HL-60 (cell line): ENCODE measurements at regions not wholly inside any gene's neighbourhood (a gene's known extent, or its start where the extent isn't known, plus 50 kb on each side); places are given as distances from the start of the nearest gene placed in this dataset.

Experiments used
- DNase-seq, 2 experiments: peaks; one replicate each; pipeline ENCODE4 v3.0.0-alpha.2; 2010 to 2020; ENCODE audit warnings: low read depth in 1 of 2, low spot score in 1 of 2
- H3K27ac ChIP-seq: fragments of 250-450 bp; sonication (Bioruptor Pico); replicated peaks from 2 replicates; pipeline ENCODE4 v1.5.1; 2020; ENCODE audit warnings: mild to moderate bottlenecking, moderate library complexity
- H3K27me3 ChIP-seq: fragments of 250-450 bp; sonication (Bioruptor Pico); 2 replicates; pipeline ENCODE4 v1.5.1; 2021; ENCODE audit warnings: mild to moderate bottlenecking, moderate library complexity; ENCODE audit not compliant: insufficient read depth, poor library complexity, severe bottlenecking
- H3K4me3 ChIP-seq: replicated peaks from 2 replicates; pipeline ENCODE4 v1.5.1; 2011; ENCODE audit warnings: mild to moderate bottlenecking, control low read depth, low read length; ENCODE audit not compliant: insufficient read depth
- CTCF ChIP-seq: IDR thresholded peaks from one replicate; pipeline ENCODE4 v1.5.1; 2011; ENCODE audit warnings: low read length, control low read depth, inconsistent platforms; ENCODE audit not compliant: insufficient read depth
- GABPA ChIP-seq: IDR thresholded peaks from 2 replicates; pipeline ENCODE4 v1.6.1; 2012; ENCODE audit warnings: low read depth
- POLR2AphosphoS5 ChIP-seq: IDR thresholded peaks from 2 replicates; pipeline ENCODE4 v1.6.1; 2012; ENCODE audit warnings: low read depth
- SPI1 ChIP-seq: IDR thresholded peaks from 2 replicates; pipeline ENCODE4 v1.6.1; 2012; ENCODE audit warnings: low read depth, mild to moderate bottlenecking, borderline replicate concordance
- TF ChIP-seq, protein P1 (sequence below): IDR thresholded peaks from 2 replicates; pipeline ENCODE4 v1.6.1; 2012; ENCODE audit warnings: low read depth; ENCODE audit not compliant: insufficient replicate concordance

DNA sequence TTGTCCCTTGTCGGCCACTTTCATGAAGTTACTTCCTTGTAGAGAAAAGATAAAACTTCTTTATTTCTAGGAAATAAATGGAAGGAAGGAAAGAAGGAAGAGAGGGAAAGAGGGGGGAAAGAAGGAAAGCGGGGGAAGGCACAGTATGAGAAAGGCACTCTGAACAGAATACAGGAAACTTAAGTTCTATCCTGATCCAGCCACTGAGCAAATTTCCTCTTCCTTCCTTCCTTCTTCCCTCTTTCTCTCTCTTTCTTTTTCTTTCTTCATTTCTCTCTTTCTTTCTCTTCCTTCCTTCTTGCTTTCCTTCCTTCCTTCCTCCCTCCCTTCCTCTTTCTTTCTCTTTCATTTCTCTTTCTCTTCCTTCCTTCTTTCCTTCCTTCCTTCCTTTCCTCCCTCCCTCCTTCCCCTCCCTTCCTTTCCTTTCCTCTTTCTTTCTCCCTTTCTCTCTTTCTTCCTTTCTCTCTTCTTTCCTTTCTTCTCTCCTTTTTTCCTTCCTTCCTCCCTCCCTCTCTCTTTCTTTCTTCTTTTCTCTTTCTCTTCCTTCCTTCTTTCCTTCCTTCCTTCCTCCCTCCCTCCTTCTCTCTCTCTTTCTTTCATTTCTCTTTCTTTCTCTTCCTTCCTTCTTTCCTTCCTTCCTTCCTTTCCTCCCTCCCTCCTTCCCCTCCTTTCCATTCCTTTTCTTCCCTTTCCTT, 240.2 kb upstream of the BRINP1 start:
- Histone ChIP-seq H3K27ac (no peak overlapping the region), H3K4me3 (no peak overlapping the region), H3K27me3 (no peaks in the 10 kb centered on the region)
- no peak for TF ChIP-seq GABPA
- TF ChIP-seq, protein P1, sequence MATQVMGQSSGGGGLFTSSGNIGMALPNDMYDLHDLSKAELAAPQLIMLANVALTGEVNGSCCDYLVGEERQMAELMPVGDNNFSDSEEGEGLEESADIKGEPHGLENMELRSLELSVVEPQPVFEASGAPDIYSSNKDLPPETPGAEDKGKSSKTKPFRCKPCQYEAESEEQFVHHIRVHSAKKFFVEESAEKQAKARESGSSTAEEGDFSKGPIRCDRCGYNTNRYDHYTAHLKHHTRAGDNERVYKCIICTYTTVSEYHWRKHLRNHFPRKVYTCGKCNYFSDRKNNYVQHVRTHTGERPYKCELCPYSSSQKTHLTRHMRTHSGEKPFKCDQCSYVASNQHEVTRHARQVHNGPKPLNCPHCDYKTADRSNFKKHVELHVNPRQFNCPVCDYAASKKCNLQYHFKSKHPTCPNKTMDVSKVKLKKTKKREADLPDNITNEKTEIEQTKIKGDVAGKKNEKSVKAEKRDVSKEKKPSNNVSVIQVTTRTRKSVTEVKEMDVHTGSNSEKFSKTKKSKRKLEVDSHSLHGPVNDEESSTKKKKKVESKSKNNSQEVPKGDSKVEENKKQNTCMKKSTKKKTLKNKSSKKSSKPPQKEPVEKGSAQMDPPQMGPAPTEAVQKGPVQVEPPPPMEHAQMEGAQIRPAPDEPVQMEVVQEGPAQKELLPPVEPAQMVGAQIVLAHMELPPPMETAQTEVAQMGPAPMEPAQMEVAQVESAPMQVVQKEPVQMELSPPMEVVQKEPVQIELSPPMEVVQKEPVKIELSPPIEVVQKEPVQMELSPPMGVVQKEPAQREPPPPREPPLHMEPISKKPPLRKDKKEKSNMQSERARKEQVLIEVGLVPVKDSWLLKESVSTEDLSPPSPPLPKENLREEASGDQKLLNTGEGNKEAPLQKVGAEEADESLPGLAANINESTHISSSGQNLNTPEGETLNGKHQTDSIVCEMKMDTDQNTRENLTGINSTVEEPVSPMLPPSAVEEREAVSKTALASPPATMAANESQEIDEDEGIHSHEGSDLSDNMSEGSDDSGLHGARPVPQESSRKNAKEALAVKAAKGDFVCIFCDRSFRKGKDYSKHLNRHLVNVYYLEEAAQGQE, result no peak
- no peak for TF ChIP-seq CTCF
- TF ChIP-seq POLR2AphosphoS5, result no peak
- no peak for TF ChIP-seq SPI1
- no peak for DNase-seq

GRCh38 chr9:119601632-119602031, 232.4 kb upstream of the BRINP1 start:
- no peaks in the 10 kb centered on the region for H3K27me3 ChIP-seq
- no peak for TF ChIP-seq GABPA
- no peak for TF ChIP-seq CTCF
- TF ChIP-seq, protein P1, result no peak
- no peak for TF ChIP-seq SPI1
- TF ChIP-seq POLR2AphosphoS5, result no peak
- DNase-seq, result no peak
- H3K27ac ChIP-seq, result no peak overlapping the region
- no peak overlapping the region for H3K4me3 ChIP-seq

DNA sequence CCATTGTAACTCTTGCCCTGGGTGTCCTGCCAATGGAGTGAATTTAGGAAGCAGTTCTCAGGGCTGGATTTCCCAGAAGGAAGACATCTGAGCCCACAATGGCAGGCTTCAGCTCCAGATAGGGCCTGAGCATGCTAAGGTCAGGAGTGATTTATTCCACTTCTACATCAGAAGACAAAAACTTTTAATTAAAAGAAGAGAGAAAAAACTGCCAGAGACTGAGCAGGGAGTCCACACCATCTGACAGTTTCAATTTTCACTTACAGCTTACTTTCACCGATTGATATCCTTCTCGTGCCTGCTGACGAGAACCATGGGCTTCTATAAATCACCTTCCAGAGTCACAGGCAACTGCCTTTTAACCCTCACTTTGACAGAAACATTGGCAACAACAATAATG, 228.3 kb upstream of the BRINP1 start:
- H3K4me3 ChIP-seq, result no peak overlapping the region
- DNase-seq, result no peak
- H3K27ac ChIP-seq, result no peak overlapping the region
- TF ChIP-seq CTCF, result no peak
- H3K27me3 ChIP-seq, result no peaks in the 10 kb centered on the region

DNA sequence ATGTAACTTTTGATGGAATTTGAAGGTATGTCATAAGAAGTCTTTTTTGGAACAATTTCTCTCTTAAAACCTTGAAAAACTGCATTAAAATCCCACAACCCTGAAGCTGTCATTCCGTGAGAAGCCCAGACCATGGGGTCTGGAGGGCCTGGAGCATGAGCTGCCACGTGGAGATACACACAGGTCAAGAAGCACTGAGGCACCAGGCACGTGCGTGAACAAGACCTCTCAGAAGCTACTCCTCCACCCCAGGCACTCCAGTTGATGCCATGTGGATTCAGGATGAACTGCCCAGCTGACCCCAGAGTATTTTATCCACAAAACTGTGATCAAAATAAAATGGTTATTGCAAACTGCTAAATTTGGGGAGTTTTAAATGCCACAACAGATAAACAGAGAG, 227.5 kb upstream of the BRINP1 start:
- no peak overlapping the region for H3K4me3 ChIP-seq
- H3K27me3 ChIP-seq, result no peaks in the 10 kb centered on the region
- TF ChIP-seq CTCF (no peak), GABPA (no peak), SPI1 (no peak), POLR2AphosphoS5 (no peak)
- TF ChIP-seq, protein P1, result no peak
- no peak overlapping the region for H3K27ac ChIP-seq
- DNase-seq, result no peak
